ENCODE measurements at regions not wholly inside any gene's neighbourhood (a gene's known extent, or its start where the extent isn't known, plus 50 kb on each side); places are given as distances from the start of the nearest gene placed in this dataset.

GRCh38 chr2:199556527-199557285, 99.0 kb upstream of the SATB2 start:
- Histone ChIP-seq H3K27me3 (replicated peaks in 1 of 7) (no peaks in the 10 kb centered on the region), H3K9me3 (no peaks in the 10 kb centered on the region), H3K4me3 (no peak overlapping the region), H3K36me3 (no peaks in the 10 kb centered on the region), H3K27ac (no peak overlapping the region), H3K4me1 (no peaks in the 10 kb centered on the region)
- no peak for TF ChIP-seq POLR2A (IDR thresholded peaks at IDR 0.05)
- intact Hi-C loops (cut with DNase I; ENCODE audit: low total_unique reads): no loop called here
- WGBS, 5 donors: 80 to 92% (median 84%) methylated on average over 12 of the region's 12 CpGs
- no peak for DNase-seq

DNA sequence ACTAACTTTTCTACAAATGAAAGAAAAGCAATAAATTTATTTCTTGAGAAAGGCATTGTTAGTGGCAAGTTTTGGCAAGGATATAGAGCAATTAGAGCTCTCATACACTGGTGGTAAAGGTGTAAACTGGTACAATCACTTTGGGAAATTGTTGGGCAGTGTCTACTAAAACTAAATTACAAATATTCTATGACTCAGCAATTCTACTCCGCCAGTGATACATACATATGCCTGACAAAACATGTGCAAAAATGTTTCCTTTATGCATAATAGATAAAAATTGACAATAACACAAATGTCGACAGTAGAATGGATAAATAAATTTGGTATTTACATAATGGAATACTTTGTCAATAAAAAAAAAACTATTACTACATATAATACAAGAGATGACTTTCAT, 96.3 kb upstream of the SATB2 start:
- H3K4me3 ChIP-seq: no peak overlapping the region
- H3K27ac ChIP-seq: no peak overlapping the region
- TF ChIP-seq POLR2A (IDR thresholded peaks at IDR 0.05): no peak
- no peak for TF ChIP-seq CTCF (IDR thresholded peaks at IDR 0.05 in 8 of 11, conservative IDR thresholded peaks at IDR 0.05 in 3 of 11)
- no peak for TF ChIP-seq POLR2AphosphoS5 (IDR thresholded peaks at IDR 0.05)
- H3K36me3 ChIP-seq: no peaks in the 10 kb centered on the region
- H3K27me3 ChIP-seq (replicated peaks in 1 of 7): no peaks in the 10 kb centered on the region
- no peaks in the 10 kb centered on the region for H3K4me1 ChIP-seq
- peaks cover 0 to 4% (median 0%) of the 10 kb centered on the region in 8 donors for H3K9me3 ChIP-seq
- intact Hi-C loops (cut with DNase I; ENCODE audit: low total_unique reads): no loop called here
- 84 to 96% (median 91%) methylated on average over 2 of the region's 2 CpGs for WGBS, 5 donors
- no peak for DNase-seq

- H3K27ac ChIP-seq: no peak overlapping the region
- no peak for DNase-seq
- H3K4me1 ChIP-seq: no peaks in the 10 kb centered on the region
- H3K9me3 ChIP-seq: peaks cover 0 to 4% (median 0%) of the 10 kb centered on the region in 8 donors
- WGBS, 5 donors: 77 to 87% (median 80%) methylated on average over 6 of the region's 6 CpGs
- intact Hi-C loops (cut with DNase I; ENCODE audit: low total_unique reads): no loop called here
- no peaks in the 10 kb centered on the region for H3K36me3 ChIP-seq
- H3K4me3 ChIP-seq: no peak overlapping the region
- peaks cover 0 to 3% (median 0%) of the 10 kb centered on the region in 7 donors for H3K27me3 ChIP-seq (replicated peaks in 1 of 7)
- no peak for TF ChIP-seq CTCF (IDR thresholded peaks at IDR 0.05 in 8 of 11, conservative IDR thresholded peaks at IDR 0.05 in 3 of 11)
- no peak for TF ChIP-seq POLR2AphosphoS5 (IDR thresholded peaks at IDR 0.05)
- TF ChIP-seq POLR2A (IDR thresholded peaks at IDR 0.05): no peak
Observed at GRCh38 chr2:199552141-199552540, 94.4 kb upstream of the SATB2 start.

GRCh38 chr2:199543606-199544172, 86.0 kb upstream of the SATB2 start:
- intact Hi-C loops (cut with DNase I; ENCODE audit: low total_unique reads): no loop called here
- Histone ChIP-seq H3K27me3 (replicated peaks in 1 of 7) (peaks cover 0 to 3% (median 0%) of the 10 kb centered on the region in 7 donors), H3K9me3 (no peaks in the 10 kb centered on the region), H3K4me3 (no peak overlapping the region), H3K27ac (no peak overlapping the region), H3K4me1 (no peaks in the 10 kb centered on the region), H3K36me3 (no peaks in the 10 kb centered on the region)
- TF ChIP-seq POLR2AphosphoS5 (IDR thresholded peaks at IDR 0.05) (no peak), CTCF (IDR thresholded peaks at IDR 0.05 in 8 of 11, conservative IDR thresholded peaks at IDR 0.05 in 3 of 11) (no peak), POLR2A (IDR thresholded peaks at IDR 0.05) (no peak)
- WGBS, 5 donors: 72 to 85% (median 82%) methylated on average over 4 of the region's 4 CpGs
- no peak for DNase-seq

All from spleen (tissue), 11 donors.